Psoas muscle (tissue), 7 donors: ENCODE measurements at regions not wholly inside any gene's neighbourhood (a gene's known extent, or its start where the extent isn't known, plus 50 kb on each side); places are given as distances from the start of the nearest gene placed in this dataset.

Experiments used
- ATAC-seq, 4 donors: fragments of 200-7000 bp; cut with Tn5 transposase; one replicate each; pipeline ENCODE4 v1.9.1; 2020; ENCODE audit warnings: moderate library complexity in 3 of 4, mild to moderate bottlenecking in 2 of 4
- DNase-seq, 2 donors: peaks; one replicate each; pipeline ENCODE4 v3.0.0-alpha.2; 2020
- H3K27ac ChIP-seq: fragments of 200-600 bp; one replicate; pipeline ENCODE4 v1.8.0; 2022
- H3K27me3 ChIP-seq, 3 donors: fragments of 200-600 bp in 1 of 3; one replicate each; pipeline versions ENCODE4 v1.6.1 to v1.8.0; 2013 to 2022; ENCODE audit warnings: low read length in 2 of 3, mild to moderate bottlenecking in 2 of 3, moderate library complexity in 1 of 3; ENCODE audit not compliant: insufficient read depth in 3 of 3
- H3K36me3 ChIP-seq, 2 donors: fragments of 200-600 bp in 1 of 2; one replicate each; pipeline versions ENCODE4 v1.6.1 to v1.8.0; 2013 to 2022; ENCODE audit warnings: low read depth in 1 of 2, mild to moderate bottlenecking in 1 of 2, moderate library complexity in 1 of 2; ENCODE audit not compliant: insufficient read depth in 1 of 2
- H3K4me1 ChIP-seq: fragments of 200-600 bp; one replicate; pipeline ENCODE4 v1.8.0; 2022
- H3K4me3 ChIP-seq: fragments of 200-600 bp; one replicate; pipeline ENCODE4 v1.8.0; 2022; ENCODE audit warnings: mild to moderate bottlenecking
- H3K9me3 ChIP-seq: fragments of 200-600 bp; one replicate; pipeline ENCODE4 v1.8.0; 2022
- WGBS, 3 donors: extraction: QIAGEN DNeasy Blood & Tissue Kit; methylation state at CpG; one replicate each; pipeline versions ENCODE4 v1.1.6 to v1.1.7; 2013; 5-methylcytosine and 5-hydroxymethylcytosine counted together
- intact Hi-C, 2 donors: fragments of 100-400 bp; cut with DNase I; formaldehyde crosslinking; loops; one replicate each; pipeline versions ENCODE4 v1.11.0 to v1.14.2; 2022
- TF ChIP-seq, protein P1 (sequence below): fragments of 200-600 bp; IDR thresholded peaks from one replicate; pipeline ENCODE4 v1.8.0; 2022; ENCODE audit warnings: antibody characterized with exemption
- donor health status: healthy with polysubstance abuse.
- donor health status: DM: no; HTN: no; CAD: no; lungs with moderate emphysema.
- donor health status: Bipolar disorder and iron deficiency.
- donor health status: healthy.
- donor health status: DM: yes; HTN: yes; CAD: no.
- donor health status: DM: no; HTN: no; CAD: no.
- donor health status: DM: yes; HTN: yes; CAD: no.

GRCh38 chr12:87385322-87385721 is 643.9 kb downstream of the C12orf50 start:
- DNase-seq: no peak
- ATAC-seq: no peak

GRCh38 chr12:87384226-87384625 is 645.0 kb downstream of the C12orf50 start:
- 52 to 60% (median 57%) methylated on average over 3 of the region's 3 CpGs for WGBS, 3 donors
- TF ChIP-seq, protein P1, sequence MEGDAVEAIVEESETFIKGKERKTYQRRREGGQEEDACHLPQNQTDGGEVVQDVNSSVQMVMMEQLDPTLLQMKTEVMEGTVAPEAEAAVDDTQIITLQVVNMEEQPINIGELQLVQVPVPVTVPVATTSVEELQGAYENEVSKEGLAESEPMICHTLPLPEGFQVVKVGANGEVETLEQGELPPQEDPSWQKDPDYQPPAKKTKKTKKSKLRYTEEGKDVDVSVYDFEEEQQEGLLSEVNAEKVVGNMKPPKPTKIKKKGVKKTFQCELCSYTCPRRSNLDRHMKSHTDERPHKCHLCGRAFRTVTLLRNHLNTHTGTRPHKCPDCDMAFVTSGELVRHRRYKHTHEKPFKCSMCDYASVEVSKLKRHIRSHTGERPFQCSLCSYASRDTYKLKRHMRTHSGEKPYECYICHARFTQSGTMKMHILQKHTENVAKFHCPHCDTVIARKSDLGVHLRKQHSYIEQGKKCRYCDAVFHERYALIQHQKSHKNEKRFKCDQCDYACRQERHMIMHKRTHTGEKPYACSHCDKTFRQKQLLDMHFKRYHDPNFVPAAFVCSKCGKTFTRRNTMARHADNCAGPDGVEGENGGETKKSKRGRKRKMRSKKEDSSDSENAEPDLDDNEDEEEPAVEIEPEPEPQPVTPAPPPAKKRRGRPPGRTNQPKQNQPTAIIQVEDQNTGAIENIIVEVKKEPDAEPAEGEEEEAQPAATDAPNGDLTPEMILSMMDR: no peak
- H3K36me3 ChIP-seq: no peaks in the 10 kb centered on the region

More at GRCh38 chr12:87385322-87385721, 643.9 kb downstream of the C12orf50 start:
- intact Hi-C loops: no loop called here
- Histone ChIP-seq H3K36me3 (no peaks in the 10 kb centered on the region), H3K27ac (no peak overlapping the region), H3K9me3 (no peaks in the 10 kb centered on the region), H3K4me1 (no peaks in the 10 kb centered on the region), H3K4me3 (no peak overlapping the region), H3K27me3 (no peaks in the 10 kb centered on the region)
- TF ChIP-seq, protein P1: no peak

DNA sequence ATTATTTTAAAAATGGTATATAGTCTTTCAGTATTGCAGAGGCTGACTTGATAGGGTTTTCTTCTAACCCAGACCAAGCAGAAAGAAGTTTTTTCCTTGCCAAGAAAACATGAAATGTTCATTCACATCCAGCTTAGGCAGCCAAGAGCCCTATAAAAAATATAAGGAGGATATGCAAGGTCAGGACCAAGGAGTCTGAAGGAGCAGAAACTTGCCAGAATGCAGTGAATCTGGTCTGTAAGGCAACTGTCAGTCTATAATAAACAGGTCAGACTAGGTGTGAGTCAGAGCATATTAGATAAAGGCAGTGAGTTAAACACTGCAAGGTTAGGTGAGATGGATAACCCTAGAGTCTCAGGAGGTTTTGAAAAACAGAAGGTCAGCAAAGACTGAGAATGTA is 645.5 kb downstream of the C12orf50 start:
- H3K27me3 ChIP-seq: no peaks in the 10 kb centered on the region
- H3K4me1 ChIP-seq: no peaks in the 10 kb centered on the region
- H3K4me3 ChIP-seq: no peak overlapping the region
- no peaks in the 10 kb centered on the region for H3K9me3 ChIP-seq
- no peak for DNase-seq
- TF ChIP-seq, protein P1: no peak
- no peaks in the 10 kb centered on the region for H3K36me3 ChIP-seq
- intact Hi-C loops: no loop called here
- H3K27ac ChIP-seq: no peak overlapping the region
- ATAC-seq: no peak

More at GRCh38 chr12:87384226-87384625, 645.0 kb downstream of the C12orf50 start:
- no peaks in the 10 kb centered on the region for H3K27me3 ChIP-seq
- ATAC-seq: no peak
- no peaks in the 10 kb centered on the region for H3K4me1 ChIP-seq
- H3K9me3 ChIP-seq: no peaks in the 10 kb centered on the region
- intact Hi-C loops: no loop called here
- DNase-seq: no peak
- H3K4me3 ChIP-seq: no peak overlapping the region
- no peak overlapping the region for H3K27ac ChIP-seq

GRCh38 chr12:87382959-87383566 is 646.1 kb downstream of the C12orf50 start:
- H3K4me3 ChIP-seq: no peak overlapping the region
- H3K27me3 ChIP-seq: no peaks in the 10 kb centered on the region
- no peaks in the 10 kb centered on the region for H3K4me1 ChIP-seq
- ATAC-seq (no peak), DNase-seq (no peak)
- intact Hi-C loops: no loop called here
- no peak overlapping the region for H3K27ac ChIP-seq
- no peaks in the 10 kb centered on the region for H3K36me3 ChIP-seq
- H3K9me3 ChIP-seq: no peaks in the 10 kb centered on the region
- 63 to 76% (median 75%) methylated on average over 2 of the region's 2 CpGs for WGBS, 3 donors
- TF ChIP-seq, protein P1: no peak

- H3K4me3 ChIP-seq: no peak overlapping the region
- TF ChIP-seq, protein P1: no peak
- no peaks in the 10 kb centered on the region for H3K27me3 ChIP-seq
- intact Hi-C loops: no loop called here
- 88 to 91% (median 91%) methylated on average over 2 of the region's 2 CpGs for WGBS, 3 donors
- no peaks in the 10 kb centered on the region for H3K36me3 ChIP-seq
- no peak overlapping the region for H3K27ac ChIP-seq
- no peaks in the 10 kb centered on the region for H3K9me3 ChIP-seq
- ATAC-seq (no peak), DNase-seq (no peak)
- no peaks in the 10 kb centered on the region for H3K4me1 ChIP-seq
Measured at GRCh38 chr12:87382436-87382835, 646.8 kb downstream of the C12orf50 start.
